ENCODE measurements at regions not wholly inside any gene's neighbourhood (a gene's known extent, or its start where the extent isn't known, plus 50 kb on each side); places are given as distances from the start of the nearest gene placed in this dataset.
"Not testable (repeated sequence)": the region's sequence is repeated elsewhere in the genome, so short reads cannot be mapped to it uniquely, and the experiment has no call there.

DNA sequence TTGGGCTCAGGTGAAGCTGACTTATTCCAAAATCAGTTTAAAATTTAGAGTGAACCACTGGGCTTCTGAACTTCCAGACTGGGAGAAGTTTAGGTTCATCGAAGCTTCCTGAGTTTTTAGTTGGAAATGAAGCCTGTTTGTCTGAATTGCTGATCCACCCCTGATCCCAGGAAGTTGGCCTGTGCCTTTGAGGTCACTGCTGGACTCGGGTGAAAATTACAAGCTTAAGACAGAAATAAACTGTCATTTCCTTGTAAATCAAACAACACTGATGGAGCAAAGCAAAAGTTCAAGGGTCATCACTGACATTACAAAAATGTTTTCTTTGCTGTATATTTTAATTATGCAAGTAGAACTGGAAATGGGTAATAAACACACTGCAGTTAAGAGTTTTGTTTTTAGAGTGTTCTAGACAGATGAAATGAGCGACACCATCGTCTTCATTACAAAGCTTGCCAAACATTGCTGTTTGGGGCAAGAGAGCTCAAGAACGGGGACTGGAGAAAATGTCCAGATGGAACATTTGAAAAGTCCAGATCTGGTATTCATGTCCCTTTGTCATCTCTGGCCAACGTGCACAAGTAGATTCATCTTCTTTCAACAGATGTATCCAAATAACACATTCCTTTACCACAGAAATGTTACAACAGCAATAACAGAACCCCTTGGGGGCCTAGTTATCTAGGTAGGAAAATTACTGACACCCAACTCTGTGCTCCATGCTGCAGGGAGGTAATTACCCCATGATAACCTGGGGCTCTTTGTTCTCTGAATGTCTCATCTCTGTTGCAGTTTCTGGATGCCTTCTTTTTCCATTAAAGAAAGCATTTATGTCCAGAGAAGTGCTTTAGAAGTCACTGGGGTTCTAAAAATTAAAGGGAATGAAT, 142.4 kb upstream of the ERCC6L2 start:
- no peak for DNase-seq (ENCODE audit: low spot score)

- no peak for DNase-seq (ENCODE audit: low spot score)
Observed at GRCh38 chr9:95731876-95732275, 143.6 kb upstream of the ERCC6L2 start.

DNA sequence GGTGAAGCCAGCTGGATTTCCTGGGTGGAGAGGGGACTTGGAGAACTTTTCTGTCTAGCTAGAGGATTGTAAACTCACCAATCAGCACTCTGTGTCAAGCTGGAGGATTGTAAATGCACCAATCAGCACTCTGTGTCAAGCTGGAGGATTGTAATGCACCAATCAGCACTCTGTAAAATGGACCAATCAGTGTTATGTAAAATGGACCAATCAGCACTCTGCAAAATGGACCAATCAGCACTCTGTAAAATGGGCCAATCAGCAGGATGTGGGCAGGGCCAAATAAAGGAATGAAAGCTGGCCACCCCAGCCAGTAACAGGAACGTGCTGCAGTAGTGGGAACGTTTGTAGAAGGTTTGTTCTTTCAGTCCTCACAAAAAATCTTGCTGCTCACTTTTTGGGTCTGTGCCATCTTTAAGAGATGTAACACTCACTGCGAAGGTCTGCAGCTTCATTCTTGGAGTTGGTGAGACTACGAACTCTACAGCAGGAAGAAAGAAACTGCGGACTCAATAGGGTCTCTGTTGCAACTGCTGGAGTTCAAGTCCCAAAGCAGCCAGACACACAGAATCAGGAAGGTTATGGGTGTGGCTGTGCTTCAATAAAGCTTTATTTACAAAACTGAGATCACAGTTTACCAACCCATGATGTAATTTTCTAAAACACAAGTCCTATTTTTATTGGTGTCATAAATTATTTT, 145.7 kb upstream of the ERCC6L2 start:
- no peak for DNase-seq (ENCODE audit: low spot score)

- no peak for DNase-seq (ENCODE audit: low spot score)
Observed at GRCh38 chr9:95729046-95729445, 146.4 kb upstream of the ERCC6L2 start.

GRCh38 chr9:95727947-95728520, 147.5 kb upstream of the ERCC6L2 start:
- no peak for DNase-seq (ENCODE audit: low spot score)

DNA sequence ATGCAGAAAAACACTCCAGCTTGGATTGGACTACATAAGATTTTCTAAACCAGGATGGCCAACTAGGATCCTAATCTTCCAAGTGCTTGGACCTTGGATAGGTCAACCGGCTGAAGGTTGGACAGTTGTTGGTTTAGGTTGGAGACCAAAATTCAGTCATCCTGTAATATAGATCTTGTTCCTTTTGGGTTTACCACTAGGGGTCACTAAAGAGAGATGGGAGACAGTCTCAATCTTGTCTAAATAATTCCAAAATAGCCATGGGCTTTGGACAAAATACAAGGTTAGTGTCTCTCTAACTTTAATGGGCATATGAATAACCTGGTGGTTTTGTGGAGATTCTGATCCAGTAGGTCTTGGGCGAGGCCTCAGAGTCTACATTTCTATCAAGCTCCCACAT, 148.7 kb upstream of the ERCC6L2 start:
- peak; percentile 71 for DNase-seq (ENCODE audit: low spot score)

GRCh38 chr9:95725045-95725444, 150.4 kb upstream of the ERCC6L2 start:
- DNase-seq (ENCODE audit: low spot score) = no peak

DNA sequence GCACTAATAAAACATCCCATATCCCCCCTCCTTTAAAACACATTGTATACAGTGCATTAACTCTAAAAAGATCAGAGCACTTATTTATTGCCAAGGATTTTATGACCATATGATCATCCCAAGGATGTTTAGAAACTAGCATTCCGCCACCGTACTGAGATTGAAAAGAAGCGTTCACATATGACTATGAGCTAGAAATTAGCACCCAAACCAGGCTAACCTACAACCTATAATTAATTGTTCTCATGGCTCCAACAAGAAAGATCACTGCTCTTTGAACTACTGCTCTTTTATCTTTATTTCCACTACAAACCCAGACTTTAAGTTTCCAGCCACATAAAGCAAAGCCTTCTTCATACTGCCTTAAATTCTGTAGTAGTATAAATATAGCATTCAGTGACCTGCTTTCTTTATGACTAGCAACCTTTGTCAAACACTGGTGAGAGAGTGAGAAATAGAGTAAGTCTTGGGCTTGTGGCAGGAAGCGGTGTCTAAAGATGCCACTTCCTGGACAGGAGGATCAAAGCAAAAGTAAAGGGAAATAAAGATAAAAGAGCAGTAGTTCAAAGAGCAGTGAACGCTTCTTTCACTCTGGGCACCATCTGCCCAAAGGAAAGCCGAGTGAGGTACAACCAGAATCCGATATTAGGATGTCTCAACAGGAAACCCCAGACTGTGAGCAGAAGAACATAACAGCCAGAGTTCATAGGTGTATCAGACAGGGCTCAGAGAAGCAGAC, 151.1 kb upstream of the ERCC6L2 start:
- DNase-seq (ENCODE audit: low spot score) = no peak

- DNase-seq (ENCODE audit: low spot score) = no peak
Observed at GRCh38 chr9:95722141-95722540, 153.3 kb upstream of the ERCC6L2 start.

DNA sequence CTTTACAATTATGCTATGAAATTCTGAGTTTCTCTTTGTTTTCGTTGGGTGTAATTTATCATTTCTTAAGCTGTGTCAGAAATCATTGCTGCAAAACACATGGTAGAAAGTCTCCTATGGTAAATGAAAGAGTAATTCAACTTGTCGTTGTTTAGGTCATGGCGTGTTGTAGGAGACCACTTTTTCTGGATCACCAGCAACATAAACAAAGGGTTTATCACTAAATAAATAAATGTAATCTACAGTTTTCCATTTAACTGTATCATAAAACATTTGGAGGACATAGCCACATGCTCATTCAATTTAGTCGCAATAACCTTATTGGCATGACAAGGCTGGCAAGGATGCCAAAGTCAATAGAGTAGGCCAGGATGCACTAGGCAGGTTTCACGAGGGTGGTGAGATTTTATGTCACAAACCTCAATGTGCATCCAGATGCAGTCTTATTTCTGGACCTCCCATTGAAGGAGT, 154.4 kb upstream of the ERCC6L2 start:
- DNase-seq (ENCODE audit: low spot score) = no peak

DNA sequence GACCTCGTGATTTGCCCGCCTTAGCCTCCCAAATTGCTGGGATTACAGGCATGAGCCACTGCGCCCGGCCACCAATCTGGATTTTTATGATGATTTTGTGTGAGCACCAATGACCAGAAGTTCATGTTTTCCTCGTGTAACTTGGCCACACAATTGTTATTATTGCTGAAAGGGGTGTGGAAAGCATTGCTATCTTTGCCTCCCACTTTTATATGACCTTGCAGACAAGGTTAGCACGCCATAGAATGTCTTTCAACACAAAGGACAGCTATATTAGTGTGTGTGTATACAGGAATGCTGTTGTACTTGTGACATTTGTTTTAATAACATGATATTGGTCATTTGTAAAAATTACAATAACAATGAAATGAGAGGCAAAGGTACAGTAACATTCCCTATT, 155.0 kb upstream of the ERCC6L2 start:
- DNase-seq (ENCODE audit: low spot score) = no peak

GRCh38 chr9:95719354-95719753, 156.1 kb upstream of the ERCC6L2 start:
- DNase-seq (ENCODE audit: low spot score) = no peak

- no peak for DNase-seq (ENCODE audit: low spot score)
Observed at GRCh38 chr9:95718263-95718662, 157.2 kb upstream of the ERCC6L2 start.

- no peak for DNase-seq (ENCODE audit: low spot score)
Observed at GRCh38 chr9:95715868-95716435, 159.5 kb upstream of the ERCC6L2 start.

GRCh38 chr9:95710446-95710845, 165.0 kb upstream of the ERCC6L2 start:
- DNase-seq (ENCODE audit: low spot score) = no peak

DNA sequence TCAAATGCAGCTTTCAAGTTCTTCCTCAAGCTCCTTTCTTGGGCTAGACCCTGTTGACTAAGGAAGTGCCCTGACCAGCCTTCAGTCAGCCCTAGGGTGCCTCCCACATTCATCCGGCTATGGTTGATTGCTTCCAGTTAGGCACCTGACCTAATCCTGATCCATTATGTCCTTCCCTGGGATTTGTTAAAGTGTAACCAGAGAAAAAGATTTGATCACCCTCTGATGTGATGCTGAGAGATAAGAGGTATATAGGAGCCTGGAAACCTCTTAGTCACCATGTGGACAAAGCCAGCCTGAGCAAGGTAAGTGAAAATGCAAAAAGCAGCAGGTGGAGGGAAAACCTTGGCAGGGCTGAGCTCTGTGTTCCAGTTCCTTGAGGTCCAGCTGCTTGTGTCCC, 178.8 kb upstream of the ERCC6L2 start:
- no peak for DNase-seq (ENCODE audit: low spot score)

DNA sequence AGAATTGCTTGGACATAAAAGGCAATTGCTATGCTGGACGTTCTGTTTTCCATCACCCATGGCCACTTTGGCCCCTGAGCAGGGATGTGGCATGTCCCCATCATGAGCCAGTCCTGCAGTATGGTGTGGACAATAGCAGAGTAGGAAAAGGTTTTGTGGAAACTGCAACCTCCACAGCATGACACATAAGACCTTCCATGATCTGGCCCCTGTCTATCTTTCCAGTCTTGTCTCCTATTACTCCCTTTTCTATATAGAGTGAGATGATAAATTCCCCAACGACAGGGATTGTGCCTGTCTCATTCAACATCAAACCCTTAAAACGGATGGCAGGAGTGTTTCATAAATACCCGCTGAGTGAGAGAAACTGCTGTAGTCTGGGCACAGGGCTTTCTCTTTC, 174.7 kb upstream of the PTCH1 start:
- no peak for DNase-seq (ENCODE audit: low spot score)

GRCh38 chr9:95689669-95690068, 172.9 kb upstream of the PTCH1 start:
- no peak for DNase-seq (ENCODE audit: low spot score)

DNA sequence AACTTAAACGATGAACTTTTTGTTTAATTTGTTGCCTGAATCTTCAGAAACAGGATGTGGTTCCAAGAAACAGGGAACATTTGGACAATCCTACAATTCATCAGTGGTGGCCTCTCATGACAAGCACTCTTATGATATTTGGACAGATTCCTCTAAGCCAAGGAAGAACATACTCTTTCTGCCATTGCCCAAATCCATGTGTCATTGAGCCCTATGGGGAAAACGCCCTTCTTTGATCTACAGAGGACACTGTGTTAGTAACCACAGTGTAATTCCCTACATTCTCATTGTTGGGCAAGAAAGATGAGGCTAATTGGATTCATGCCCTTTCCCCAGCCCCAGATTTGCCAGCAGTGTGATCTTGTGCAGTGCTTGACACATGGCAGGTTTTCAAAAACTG, 167.7 kb upstream of the PTCH1 start:
- no peak for DNase-seq (ENCODE audit: low spot score)

GRCh38 chr9:95680306-95680705, 163.5 kb upstream of the PTCH1 start:
- DNase-seq (ENCODE audit: low spot score) = not testable (repeated sequence)

DNA sequence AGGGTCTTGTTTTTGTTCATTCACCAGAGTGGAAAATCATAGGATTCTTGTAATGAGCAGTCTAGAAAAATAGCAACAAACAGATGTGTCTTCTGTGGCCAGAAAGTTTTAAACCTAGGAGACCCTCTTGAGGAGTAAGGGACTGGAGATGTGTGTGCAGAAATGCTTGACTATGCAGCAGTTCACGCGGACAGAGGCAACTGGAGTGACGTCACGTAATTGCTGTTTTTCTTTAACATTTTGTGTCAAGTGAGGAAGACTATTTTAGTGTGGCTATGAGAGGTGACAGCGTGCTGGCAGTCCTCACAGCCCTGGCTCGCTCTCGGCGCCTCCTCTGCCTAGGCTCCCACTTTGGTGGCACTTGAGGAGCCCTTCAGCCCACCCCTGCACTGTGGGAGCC, 163.1 kb upstream of the PTCH1 start:
- DNase-seq (ENCODE audit: low spot score) = no peak

GRCh38 chr9:95678759-95679158, 162.0 kb upstream of the PTCH1 start:
- no peak for DNase-seq (ENCODE audit: low spot score)

Measured in AG08395 (cell line).